Aorta (tissue), 5 donors: ENCODE measurements at regions not wholly inside any gene's neighbourhood (a gene's known extent, or its start where the extent isn't known, plus 50 kb on each side); places are given as distances from the start of the nearest gene placed in this dataset.
"Not testable (repeated sequence)": the region's sequence is repeated elsewhere in the genome, so short reads cannot be mapped to it uniquely, and the experiment has no call there.

Source experiments
- ATAC-seq: fragments of 200-7000 bp; cut with Tn5 transposase; one replicate; pipeline ENCODE4 v1.9.1; 2022; ENCODE audit warnings: moderate library complexity; ENCODE audit not compliant: low FRiP score
- DNase-seq, 2 donors: peaks; one replicate each; pipeline ENCODE4 v3.0.0-alpha.2; 2020
- H3K27ac ChIP-seq, 2 donors: one replicate each; pipeline ENCODE4 v1.5.1; 2013; ENCODE audit warnings: low read length in 2 of 2, mild to moderate bottlenecking in 2 of 2, moderate library complexity in 2 of 2, control low read depth in 1 of 2, inconsistent platforms in 1 of 2, low read depth in 1 of 2
- H3K27me3 ChIP-seq, 2 donors: one replicate each; pipeline ENCODE4 v1.6.1; 2013; ENCODE audit warnings: control low read depth in 1 of 2, low read length in 1 of 2, mild to moderate bottlenecking in 1 of 2, moderate library complexity in 1 of 2; ENCODE audit not compliant: insufficient read depth in 2 of 2, control insufficient read depth in 1 of 2
- H3K36me3 ChIP-seq, 2 donors: one replicate each; pipeline ENCODE4 v1.6.1; 2013; ENCODE audit warnings: control low read depth in 1 of 2, low read length in 1 of 2, mild to moderate bottlenecking in 1 of 2; ENCODE audit not compliant: insufficient read depth in 2 of 2, control insufficient read depth in 1 of 2
- H3K4me1 ChIP-seq, 2 donors: one replicate each; pipeline ENCODE4 v1.6.1; 2013; ENCODE audit warnings: low read length in 2 of 2, control low read depth in 1 of 2, mild to moderate bottlenecking in 1 of 2, moderate library complexity in 1 of 2; ENCODE audit not compliant: insufficient read depth in 2 of 2, control insufficient read depth in 1 of 2
- H3K4me3 ChIP-seq, 2 donors: one replicate each; pipeline ENCODE4 v1.5.1; 2013; ENCODE audit warnings: low read length in 2 of 2, control low read depth in 1 of 2, mild to moderate bottlenecking in 1 of 2
- H3K9me3 ChIP-seq: one replicate; pipeline ENCODE4 v1.6.1; 2013; ENCODE audit warnings: mild to moderate bottlenecking, low read length; ENCODE audit not compliant: control insufficient read depth
- WGBS, 2 donors: extraction: QIAGEN DNeasy Blood & Tissue Kit; methylation state at CpG; one replicate each; pipeline ENCODE4 v1.1.7; 2013; 5-methylcytosine and 5-hydroxymethylcytosine counted together
- intact Hi-C, 2 donors: fragments of 100-400 bp; cut with DNase I; formaldehyde crosslinking; loops; one replicate each; pipeline versions ENCODE4 v1.14.2 to v1.15.0; 2022
- donor health status: healthy with polysubstance abuse.
- donor health status: Bipolar disorder and iron deficiency.
- donor health status: DM: no; HTN: no; CAD: no.
- donor health status: DM: no; HTN: no; CAD: no.
- donor health status: DM: yes; HTN: yes; CAD: no.

GRCh38 chr7:16265863-16266458 lies 155.4 kb downstream of the CRPPA start:
- no peak for ATAC-seq
- Histone ChIP-seq H3K36me3 (no peaks in the 10 kb centered on the region), H3K4me1 (no peaks in the 10 kb centered on the region), H3K27ac (no peak overlapping the region), H3K9me3 (no peaks in the 10 kb centered on the region), H3K4me3 (no peak overlapping the region), H3K27me3 (no peaks in the 10 kb centered on the region)
- DNase-seq, result no peak
- 88 to 90% methylated on average over 3 of the region's 3 CpGs for WGBS, 2 donors
- intact Hi-C loops, result no loop called here

- ATAC-seq (no peak), DNase-seq (no peak)
- H3K9me3 ChIP-seq, result no peaks in the 10 kb centered on the region
- no peak overlapping the region for H3K4me3 ChIP-seq
- no peaks in the 10 kb centered on the region for H3K36me3 ChIP-seq
- H3K27ac ChIP-seq, result no peak overlapping the region
- WGBS, 2 donors, result 81 to 82% methylated on average over 7 of the region's 7 CpGs
- H3K27me3 ChIP-seq, result no peaks in the 10 kb centered on the region
- intact Hi-C loops, result no loop called here
- H3K4me1 ChIP-seq, result no peaks in the 10 kb centered on the region
Observed at GRCh38 chr7:16264823-16265804, 156.2 kb downstream of the CRPPA start.

- Histone ChIP-seq H3K9me3 (no peaks in the 10 kb centered on the region), H3K27ac (no peak overlapping the region), H3K4me3 (no peak overlapping the region), H3K27me3 (no peaks in the 10 kb centered on the region), H3K36me3 (no peaks in the 10 kb centered on the region), H3K4me1 (no peaks in the 10 kb centered on the region)
- WGBS, 2 donors, result 51 to 52% methylated on average over 4 of the region's 4 CpGs
- intact Hi-C loops, result no loop called here
- ATAC-seq (no peak), DNase-seq (no peak)
Observed at GRCh38 chr7:16264036-16264819, 157.1 kb downstream of the CRPPA start.

GRCh38 chr7:16263377-16263776 lies 158.0 kb downstream of the CRPPA start:
- ATAC-seq, DNase-seq, H3K27me3 ChIP-seq, H3K4me3 ChIP-seq, intact Hi-C loops, H3K9me3 ChIP-seq, H3K27ac ChIP-seq, H3K36me3 ChIP-seq, H3K4me1 ChIP-seq: not testable (repeated sequence)
- 96 to 99% methylated on average over 6 of the region's 6 CpGs for WGBS, 2 donors

GRCh38 chr7:16261654-16262053 lies 159.7 kb downstream of the CRPPA start:
- Histone ChIP-seq H3K4me3 (no peak overlapping the region), H3K9me3 (no peaks in the 10 kb centered on the region), H3K36me3 (no peaks in the 10 kb centered on the region), H3K27me3 (no peaks in the 10 kb centered on the region), H3K4me1 (no peaks in the 10 kb centered on the region), H3K27ac (no peak overlapping the region)
- no peak for ATAC-seq
- intact Hi-C loops, result no loop called here
- 91 to 92% methylated on average over 5 of the region's 5 CpGs for WGBS, 2 donors
- DNase-seq, result no peak

- DNase-seq (no peak), ATAC-seq (no peak)
- Histone ChIP-seq H3K4me3 (no peak overlapping the region), H3K27ac (no peak overlapping the region), H3K4me1 (no peaks in the 10 kb centered on the region), H3K27me3 (no peaks in the 10 kb centered on the region), H3K9me3 (no peaks in the 10 kb centered on the region), H3K36me3 (no peaks in the 10 kb centered on the region)
- intact Hi-C loops, result no loop called here
- 54 to 74% methylated on average over 2 of the region's 2 CpGs for WGBS, 2 donors
Observed at GRCh38 chr7:16261100-16261499, 160.2 kb downstream of the CRPPA start.

GRCh38 chr7:16260236-16260728 lies 161.1 kb downstream of the CRPPA start:
- no peak overlapping the region for H3K4me3 ChIP-seq
- no peaks in the 10 kb centered on the region for H3K27me3 ChIP-seq
- H3K4me1 ChIP-seq, result no peaks in the 10 kb centered on the region
- no peak for DNase-seq
- no peak overlapping the region for H3K27ac ChIP-seq
- no peaks in the 10 kb centered on the region for H3K36me3 ChIP-seq
- no peaks in the 10 kb centered on the region for H3K9me3 ChIP-seq
- 15 to 33% methylated on average over 1 of the region's 1 CpG for WGBS, 2 donors
- no peak for ATAC-seq
- intact Hi-C loops, result no loop called here

GRCh38 chr7:16256419-16256818 lies 164.9 kb downstream of the CRPPA start:
- H3K4me1 ChIP-seq, ATAC-seq, H3K27me3 ChIP-seq, H3K4me3 ChIP-seq, H3K27ac ChIP-seq, DNase-seq, intact Hi-C loops, H3K9me3 ChIP-seq, H3K36me3 ChIP-seq: not testable (repeated sequence)
- 96 to 100% methylated on average over 1 of the region's 1 CpG for WGBS, 2 donors
